IMR-90 (cell line): ENCODE measurements at regions not wholly inside any gene's neighbourhood (a gene's known extent, or its start where the extent isn't known, plus 50 kb on each side); places are given as distances from the start of the nearest gene placed in this dataset.

ENCODE experiments used
- ATAC-seq: fragments of 200-7000 bp; cut with Tn5 transposase; 2 replicates; pipeline ENCODE4 v1.9.1; 2020; ENCODE audit warnings: low read depth, mild to moderate bottlenecking, moderate library complexity
- BruUV-seq: library from RNA; stranded (reverse); fragments of 400-500 nt; replicated peaks from 2 replicates; lab custom pipeline; 2021; lab: Mats Ljungman, UMichigan
- CTCF ChIA-PET: fragments of 300-600 bp; formaldehyde crosslinking; extraction: SDS; loops from one replicate; lab custom pipeline; 2021; ENCODE audit warnings: antibody characterized with exemption; lab: Yijun Ruan, JAX
- POLR2A ChIA-PET: fragments of 300-600 bp; sonication (Branson Sonifier 250); formaldehyde crosslinking; loops from one replicate; lab custom pipeline; 2022; ENCODE audit warnings: antibody characterized with exemption; ENCODE audit not compliant: unreplicated experiment; lab: Charles Lee
- DNase-seq: peaks from one replicate; pipeline ENCODE4 v3.0.0; 2013
- H2AFZ ChIP-seq: replicated peaks from 2 replicates; pipeline ENCODE3; 2013; ENCODE audit warnings: low read length, mild to moderate bottlenecking; ENCODE audit not compliant: poor library complexity
- H2AK5ac ChIP-seq: 2 replicates; pipeline ENCODE4 v1.6.1; 2013; ENCODE audit warnings: low read depth, low read length, inconsistent platforms
- H2AK9ac ChIP-seq: replicated peaks from 2 replicates; pipeline ENCODE3; 2013; ENCODE audit warnings: mild to moderate bottlenecking, low read depth, low read length, moderate library complexity; ENCODE audit not compliant: poor library complexity
- H2BK120ac ChIP-seq: 2 replicates; pipeline ENCODE4 v1.6.1; 2013; ENCODE audit warnings: low read depth, low read length, inconsistent platforms
- H2BK15ac ChIP-seq: 3 replicates; pipeline ENCODE4 v1.6.1; 2013; ENCODE audit warnings: low read depth, low read length, inconsistent platforms
- H2BK20ac ChIP-seq: 2 replicates; pipeline ENCODE4 v1.6.1; 2013; ENCODE audit warnings: low read depth, mild to moderate bottlenecking, inconsistent platforms, low read length, moderate library complexity
- H2BK5ac ChIP-seq: 2 replicates; pipeline ENCODE4 v1.6.1; 2013; ENCODE audit warnings: mild to moderate bottlenecking, low read depth, low read length, inconsistent platforms; ENCODE audit not compliant: poor library complexity, severe bottlenecking
- H3K14ac ChIP-seq: replicated peaks from 2 replicates; pipeline ENCODE4 v1.6.1; 2013; ENCODE audit warnings: low read depth, low read length, inconsistent platforms
- H3K18ac ChIP-seq: 2 replicates; pipeline ENCODE4 v1.6.1; 2013; ENCODE audit warnings: low read depth, low read length, control low read depth
- H3K23ac ChIP-seq: 2 replicates; pipeline ENCODE4 v1.6.1; 2013; ENCODE audit warnings: low read depth, low read length, inconsistent platforms
- H3K27ac ChIP-seq: 2 replicates; pipeline ENCODE4 v1.5.1; 2013; ENCODE audit warnings: mild to moderate bottlenecking, control low read depth, low read length; ENCODE audit not compliant: insufficient read depth
- H3K27me3 ChIP-seq: 2 replicates; pipeline ENCODE4 v1.6.1; 2013; ENCODE audit warnings: low read length; ENCODE audit not compliant: control insufficient read depth, insufficient read depth
- H3K36me3 ChIP-seq: 2 replicates; pipeline ENCODE4 v1.6.1; 2013; ENCODE audit warnings: low read length, mixed read lengths; ENCODE audit not compliant: control insufficient read depth, insufficient read depth
- H3K4ac ChIP-seq: 2 replicates; pipeline ENCODE4 v1.6.1; 2013; ENCODE audit warnings: low read depth, low read length, inconsistent platforms
- H3K4me1 ChIP-seq: 2 replicates; pipeline ENCODE4 v1.6.1; 2013; ENCODE audit warnings: low read length, mixed read lengths; ENCODE audit not compliant: control insufficient read depth, insufficient read depth
- H3K4me2 ChIP-seq: 2 replicates; pipeline ENCODE4 v1.6.1; 2013; ENCODE audit warnings: low read depth, mild to moderate bottlenecking, control low read depth, low read length, moderate library complexity
- H3K4me3 ChIP-seq: 2 replicates; pipeline ENCODE4 v1.5.1; 2013; ENCODE audit warnings: low read depth, mild to moderate bottlenecking, control low read depth, low read length, moderate library complexity; ENCODE audit not compliant: insufficient read depth
- H3K56ac ChIP-seq: 2 replicates; pipeline ENCODE4 v1.6.1; 2013; ENCODE audit warnings: low read length, inconsistent platforms; ENCODE audit not compliant: insufficient read depth; ENCODE audit errors: extremely low read depth
- H3K79me1 ChIP-seq, 2 experiments: 2 replicates each; pipeline ENCODE4 v1.6.1; 2013; ENCODE audit warnings: low read length in 2 of 2, inconsistent platforms in 1 of 2, low read depth in 1 of 2
- H3K9ac ChIP-seq: 2 replicates; pipeline ENCODE4 v1.6.1; 2013; ENCODE audit warnings: low read depth, low read length, control low read depth
- H3K9me1 ChIP-seq: 2 replicates; pipeline ENCODE4 v1.6.1; 2013; ENCODE audit warnings: low read length, inconsistent platforms; ENCODE audit not compliant: insufficient read depth
- H3K9me3 ChIP-seq: 2 replicates; pipeline ENCODE4 v1.6.1; 2013; ENCODE audit warnings: low read length; ENCODE audit not compliant: control insufficient read depth, insufficient read depth
- H4K20me1 ChIP-seq: 2 replicates; pipeline ENCODE4 v1.6.1; 2013; ENCODE audit warnings: low read length, inconsistent platforms; ENCODE audit not compliant: insufficient read depth
- H4K5ac ChIP-seq: 2 replicates; pipeline ENCODE4 v1.6.1; 2013; ENCODE audit warnings: mild to moderate bottlenecking, low read depth, low read length, control low read depth
- H4K8ac ChIP-seq, 2 experiments: 2 replicates each; pipeline ENCODE4 v1.6.1; 2013; ENCODE audit warnings: low read depth in 2 of 2, low read length in 2 of 2, control low read depth in 1 of 2, inconsistent platforms in 1 of 2
- H4K91ac ChIP-seq: 2 replicates; pipeline ENCODE4 v1.6.1; 2013; ENCODE audit warnings: low read depth, low read length, inconsistent platforms; ENCODE audit not compliant: insufficient read depth
- CEBPB ChIP-seq: IDR thresholded peaks from 2 replicates; pipeline ENCODE4 v1.6.1; 2012; ENCODE audit warnings: low read depth, low read length, improper control_type of control experiment
- CHD1 ChIP-seq: IDR thresholded peaks from 2 replicates; pipeline ENCODE4 v1.6.1; 2012; ENCODE audit warnings: low read depth, low read length, improper control_type of control experiment
- ELK1 ChIP-seq: fragments of 150-350 bp; IDR thresholded peaks from 2 replicates; pipeline ENCODE4 v1.6.1; 2016; ENCODE audit warnings: low read depth, mild to moderate bottlenecking, low read length, moderate library complexity, borderline replicate concordance
- MAFK ChIP-seq: IDR thresholded peaks from 2 replicates; pipeline ENCODE4 v1.6.1; 2012; ENCODE audit warnings: low read depth, low read length, improper control_type of control experiment
- MXI1 ChIP-seq: IDR thresholded peaks from 2 replicates; pipeline ENCODE4 v1.6.1; 2012; ENCODE audit warnings: low read depth, mild to moderate bottlenecking, low read length, moderate library complexity, borderline replicate concordance
- NFE2L2 ChIP-seq: fragments of 150-350 bp; IDR thresholded peaks from 2 replicates; pipeline ENCODE4 v1.6.1; 2016; ENCODE audit warnings: low read depth, mild to moderate bottlenecking, low read length
- POLR2A ChIP-seq: IDR thresholded peaks from 2 replicates; pipeline ENCODE4 v1.6.1; 2012; ENCODE audit warnings: mild to moderate bottlenecking, low read depth, low read length
- RCOR1 ChIP-seq: IDR thresholded peaks from 2 replicates; pipeline ENCODE4 v1.6.1; 2012; ENCODE audit warnings: mild to moderate bottlenecking, low read length, improper control_type of control experiment; ENCODE audit not compliant: insufficient replicate concordance
- RFX5 ChIP-seq: IDR thresholded peaks from 2 replicates; pipeline ENCODE4 v1.8.0; 2012; ENCODE audit warnings: low read depth, mild to moderate bottlenecking, low read length, moderate library complexity
- SMC3 ChIP-seq: fragments of 150-350 bp; IDR thresholded peaks from 2 replicates; pipeline ENCODE4 v1.6.1; 2016; ENCODE audit warnings: low read depth, mild to moderate bottlenecking, antibody characterized with exemption, low read length, moderate library complexity
- USF2 ChIP-seq: fragments of 150-350 bp; IDR thresholded peaks from 2 replicates; pipeline ENCODE4 v1.6.1; 2017; ENCODE audit warnings: mild to moderate bottlenecking, antibody characterized with exemption, low read length, low read depth
- WGBS, 2 experiments: methylation state at CpG; one replicate each; pipeline versions ENCODE4 v1.1.5 to v1.1.7; 2013; ENCODE audit warnings: missing lambda C conversion rate in 2 of 2; ENCODE audit not compliant: insufficient read length in 1 of 2; ENCODE audit errors: extremely low coverage in 2 of 2; 5-methylcytosine and 5-hydroxymethylcytosine counted together
- dilution Hi-C: fragments of 300-500 bp; cut with HindIII; formaldehyde crosslinking; loops from one replicate; pipeline ENCODE4 v1.14.3; 2018; ENCODE audit warnings: low sequenced_read_pairs; ENCODE audit not compliant: unreplicated experiment
- in situ Hi-C: fragments of 300-500 bp; cut with MboI; formaldehyde crosslinking; loops from 3 replicates; pipeline ENCODE4 v1.14.3; 2019; ENCODE audit warnings: low sequenced_read_pairs, inconsistent platforms, mixed read lengths
- intact Hi-C: fragments of 100-400 bp; cut with micrococcal nuclease; formaldehyde crosslinking; loops from 2 replicates; pipeline ENCODE4 v1.10.0; 2022

GRCh38 chr20:48260129-48260756 lies 475.0 kb upstream of the SULF2 start:
- no TSS peak for BruUV-seq
- Histone ChIP-seq H3K4me1 (no peaks in the 10 kb centered on the region), H4K91ac (no peak overlapping the region), H2BK15ac (no peak overlapping the region), H4K5ac (no peak overlapping the region), H2BK5ac (no peak overlapping the region), H3K27ac (no peak overlapping the region), H3K9ac (no peak overlapping the region), H3K4me2 (no peak overlapping the region), H3K4me3 (no peak overlapping the region), H3K9me1 (no peaks in the 10 kb centered on the region), H3K4ac (no peak overlapping the region), H2AK5ac (no peak overlapping the region), H3K56ac (no peak overlapping the region), H3K14ac (no peak overlapping the region), H2BK120ac (no peak overlapping the region), H3K79me1 (no peaks in the 10 kb centered on the region), H2AK9ac (no peak overlapping the region), H3K27me3 (peaks cover 1% of the 10 kb centered on the region; the same call in 1 of the 2 replicates), H2AFZ (no peak overlapping the region), H4K8ac (no peak overlapping the region), H3K9me3 (no peaks in the 10 kb centered on the region), H3K36me3 (no peaks in the 10 kb centered on the region), H3K23ac (no peak overlapping the region), H4K20me1 (no peaks in the 10 kb centered on the region), H2BK20ac (no peak overlapping the region), H3K18ac (no peak overlapping the region)
- intact Hi-C loops: no loop called here
- ChIA-PET POLR2A (no interaction called here), CTCF (no interaction called here)
- 46% methylated on average over 6 of the region's 15 CpGs; no CpG with 5 or more reads in 1 of the 2 experiments for WGBS, 2 experiments
- TF ChIP-seq RFX5: no peak
- no peak for TF ChIP-seq CHD1
- no peak for TF ChIP-seq POLR2A
- TF ChIP-seq MXI1: no peak
- TF ChIP-seq ELK1: no peak
- TF ChIP-seq SMC3: no peak
- no peak for TF ChIP-seq NFE2L2
- no peak for TF ChIP-seq CEBPB
- no peak for TF ChIP-seq MAFK
- no peak for TF ChIP-seq USF2
- no peak for TF ChIP-seq RCOR1
- ATAC-seq: no peak
- dilution Hi-C loops: no loop called here
- in situ Hi-C loops: no loop called here
- no peak for DNase-seq
